ENCODE measurements at regions not wholly inside any gene's neighbourhood (a gene's known extent, or its start where the extent isn't known, plus 50 kb on each side); places are given as distances from the start of the nearest gene placed in this dataset.
"Not testable (repeated sequence)": the region's sequence is repeated elsewhere in the genome, so short reads cannot be mapped to it uniquely, and the experiment has no call there.

DNA sequence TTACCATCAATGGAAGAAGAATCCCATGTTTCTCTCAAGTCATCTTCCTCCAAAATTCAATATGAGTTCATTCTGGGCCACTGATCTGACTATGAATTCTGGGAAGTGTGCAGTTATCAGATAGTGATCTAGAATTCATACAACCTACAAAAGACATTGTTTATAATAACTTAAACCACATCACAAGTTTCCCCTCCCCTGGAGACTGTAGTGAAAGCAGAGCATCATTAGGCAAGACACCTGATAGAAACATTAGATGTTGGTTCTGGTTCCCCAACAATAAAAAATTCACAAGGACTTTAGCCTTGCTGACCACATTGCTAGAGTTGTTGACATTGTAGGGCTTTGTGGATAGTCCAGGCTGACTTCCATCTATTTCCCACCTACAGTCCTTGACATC lies 506.4 kb upstream of the JAG1 start:
- Histone ChIP-seq H3K36me3 (ENCODE audit: insufficient read depth, low read length) (no peaks in the 10 kb centered on the region), H3K27ac (ENCODE audit: low read depth in 1 of 2, low read length in 2 of 2) (no peak overlapping the region), H3K4me3 (ENCODE audit: low read length) (no peak overlapping the region), H3K9me3 (ENCODE audit: control insufficient read depth in 1 of 2, insufficient read depth in 1 of 2, low read length in 2 of 2) (no peaks in the 10 kb centered on the region), H3K4me1 (ENCODE audit: insufficient read depth, low read length) (no peaks in the 10 kb centered on the region), H3K27me3 (ENCODE audit: control insufficient read depth in 1 of 2, insufficient read depth in 2 of 2, low read length in 2 of 2) (no peaks in the 10 kb centered on the region)
- no peaks in the 10 kb centered on the region for H3K36me3 Mint-ChIP-seq (ENCODE audit: low read depth)
- peaks cover 4% of the 10 kb centered on the region for H3K9me3 Mint-ChIP-seq
- H3K27me3 Mint-ChIP-seq: no peaks in the 10 kb centered on the region
- DNase-seq (no peak), ATAC-seq (ENCODE audit: poor library complexity) (no peak)
- intact Hi-C loops (cut with DNase I, micrococcal nuclease): no loop called here
- H3K4me1 Mint-ChIP-seq (ENCODE audit: low read depth): no peaks in the 10 kb centered on the region
- ChIA-PET CTCF (no interaction called here), POLR2A (no interaction called here)
- no peak overlapping the region for H3K4me3 Mint-ChIP-seq
- no peak overlapping the region for H3K27ac Mint-ChIP-seq
- TF ChIP-seq CTCF (IDR thresholded peaks at IDR 0.05): no peak

DNA sequence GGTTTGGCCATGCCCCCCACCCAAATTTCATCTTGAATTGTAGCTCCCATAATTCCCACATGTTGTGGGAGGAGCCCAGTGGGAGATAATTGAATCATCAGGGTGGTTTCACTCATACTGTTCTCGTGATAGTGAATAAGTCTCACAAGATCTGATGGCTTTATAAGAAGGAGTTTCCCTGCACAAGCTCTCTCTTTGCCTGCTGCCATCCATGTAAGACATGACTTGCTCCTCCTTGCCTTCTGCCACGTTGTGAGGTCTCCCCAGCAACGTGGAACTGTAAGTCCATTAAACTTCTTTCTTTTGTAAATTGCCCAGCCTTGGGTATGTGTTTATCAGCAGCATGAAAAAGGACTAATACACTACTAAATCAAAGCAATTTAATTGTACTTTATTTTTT lies 507.3 kb upstream of the JAG1 start:
- DNase-seq; H3K4me3 ChIP-seq (ENCODE audit: low read length); CTCF ChIA-PET; H3K27me3 ChIP-seq (ENCODE audit: control insufficient read depth in 1 of 2, insufficient read depth in 2 of 2, low read length in 2 of 2); H3K4me1 ChIP-seq (ENCODE audit: insufficient read depth, low read length); H3K4me1 Mint-ChIP-seq (ENCODE audit: low read depth); H3K9me3 Mint-ChIP-seq; H3K9me3 ChIP-seq (ENCODE audit: control insufficient read depth in 1 of 2, insufficient read depth in 1 of 2, low read length in 2 of 2); ATAC-seq (ENCODE audit: poor library complexity); POLR2A ChIA-PET; H3K27ac Mint-ChIP-seq; H3K27me3 Mint-ChIP-seq; intact Hi-C loops (cut with DNase I, micrococcal nuclease); H3K4me3 Mint-ChIP-seq; H3K36me3 Mint-ChIP-seq (ENCODE audit: low read depth); H3K27ac ChIP-seq (ENCODE audit: low read depth in 1 of 2, low read length in 2 of 2); H3K36me3 ChIP-seq (ENCODE audit: insufficient read depth, low read length): not testable (repeated sequence)

DNA sequence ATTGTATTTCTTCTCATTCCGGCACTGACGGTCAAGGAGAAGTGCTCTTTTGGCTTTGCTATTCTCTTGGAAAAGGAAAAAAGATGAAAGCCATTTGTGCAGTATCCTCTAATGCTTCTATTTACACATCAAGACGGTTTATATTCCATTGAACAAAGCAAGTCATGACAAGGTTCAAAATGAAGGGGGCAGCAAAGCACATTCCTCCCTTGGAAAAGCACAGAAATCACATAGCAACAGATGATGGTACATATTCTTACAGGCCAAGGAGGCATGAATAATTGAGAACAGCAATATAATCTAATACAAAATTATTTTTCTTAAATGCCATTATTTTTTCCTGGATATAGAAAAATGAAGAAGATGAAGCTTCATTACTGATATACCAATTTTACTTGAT lies 508.2 kb upstream of the JAG1 start:
- Mint-ChIP-seq H3K36me3 (ENCODE audit: low read depth) (no peaks in the 10 kb centered on the region), H3K4me3 (no peak overlapping the region), H3K9me3 (peaks cover 6% of the 10 kb centered on the region), H3K27me3 (no peaks in the 10 kb centered on the region), H3K27ac (no peak overlapping the region), H3K4me1 (ENCODE audit: low read depth) (no peaks in the 10 kb centered on the region)
- no peak overlapping the region for H3K4me3 ChIP-seq (ENCODE audit: low read length)
- no peak overlapping the region for H3K27ac ChIP-seq (ENCODE audit: low read depth in 1 of 2, low read length in 2 of 2)
- no peaks in the 10 kb centered on the region for H3K36me3 ChIP-seq (ENCODE audit: insufficient read depth, low read length)
- ATAC-seq (ENCODE audit: poor library complexity) (no peak), DNase-seq (no peak)
- H3K4me1 ChIP-seq (ENCODE audit: insufficient read depth, low read length): no peaks in the 10 kb centered on the region
- intact Hi-C loops (cut with DNase I, micrococcal nuclease): no loop called here
- ChIA-PET POLR2A (no interaction called here), CTCF (no interaction called here)
- TF ChIP-seq CTCF (IDR thresholded peaks at IDR 0.05): no peak
- H3K27me3 ChIP-seq (ENCODE audit: control insufficient read depth in 1 of 2, insufficient read depth in 2 of 2, low read length in 2 of 2): no peaks in the 10 kb centered on the region
- H3K9me3 ChIP-seq (ENCODE audit: control insufficient read depth in 1 of 2, insufficient read depth in 1 of 2, low read length in 2 of 2): no peaks in the 10 kb centered on the region

DNA sequence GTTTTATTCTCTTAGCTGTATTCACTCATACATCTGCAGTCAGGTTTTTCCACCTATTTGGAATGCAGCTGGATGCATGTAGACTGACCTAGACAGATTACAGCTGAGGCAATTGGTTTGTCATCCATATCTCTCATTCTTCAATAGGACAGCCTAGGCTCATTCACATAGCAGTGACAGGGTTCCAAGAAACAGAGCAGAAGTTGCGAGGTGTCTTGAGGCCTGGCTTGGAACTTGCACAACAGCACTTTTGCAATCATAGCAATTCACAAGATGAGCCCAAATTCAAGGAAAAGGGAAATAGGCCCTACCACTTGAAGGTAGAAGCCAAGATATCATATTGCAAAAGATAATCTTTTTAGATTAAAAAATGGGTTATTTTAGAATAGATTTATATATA lies 508.9 kb upstream of the JAG1 start:
- no peak overlapping the region for H3K4me3 Mint-ChIP-seq
- Histone ChIP-seq H3K36me3 (ENCODE audit: insufficient read depth, low read length) (no peaks in the 10 kb centered on the region), H3K27ac (ENCODE audit: low read depth in 1 of 2, low read length in 2 of 2) (no peak overlapping the region), H3K27me3 (ENCODE audit: control insufficient read depth in 1 of 2, insufficient read depth in 2 of 2, low read length in 2 of 2) (no peaks in the 10 kb centered on the region), H3K9me3 (ENCODE audit: control insufficient read depth in 1 of 2, insufficient read depth in 1 of 2, low read length in 2 of 2) (no peaks in the 10 kb centered on the region), H3K4me3 (ENCODE audit: low read length) (no peak overlapping the region), H3K4me1 (ENCODE audit: insufficient read depth, low read length) (no peaks in the 10 kb centered on the region)
- DNase-seq: peak in 2 of 14 experiments; percentile 11 to 16
- intact Hi-C loops (cut with DNase I, micrococcal nuclease): no loop called here
- ChIA-PET POLR2A (no interaction called here), CTCF (no interaction called here)
- H3K36me3 Mint-ChIP-seq (ENCODE audit: low read depth): no peaks in the 10 kb centered on the region
- TF ChIP-seq CTCF (IDR thresholded peaks at IDR 0.05): no peak
- H3K27ac Mint-ChIP-seq: no peak overlapping the region
- ATAC-seq (ENCODE audit: poor library complexity): no peak
- peaks cover 6% of the 10 kb centered on the region for H3K9me3 Mint-ChIP-seq
- no peaks in the 10 kb centered on the region for H3K4me1 Mint-ChIP-seq (ENCODE audit: low read depth)
- H3K27me3 Mint-ChIP-seq: no peaks in the 10 kb centered on the region

Data from CD4-positive, alpha-beta T cell (primary cell).